T-cell (primary cell): ENCODE measurements at regions not wholly inside any gene's neighbourhood (a gene's known extent, or its start where the extent isn't known, plus 50 kb on each side); places are given as distances from the start of the nearest gene placed in this dataset.

ENCODE experiments used
- ATAC-seq, 4 experiments: fragments of 200-7000 bp in 3 of 4; fragments of 150-1000 bp in 1 of 4; cut with Tn5 transposase; replicated peaks in 1 of 4; 1 replicate in 3 of 4; 2 replicates in 1 of 4; pipeline ENCODE4 v1.10.0; 2021; ENCODE audit warnings: moderate library complexity in 3 of 4, mild to moderate bottlenecking in 2 of 4, moderate number of reproducible peaks in 1 of 4
- CTCF ChIA-PET, 2 donors: fragments of 300-600 bp; sonication (Branson Sonifier 250); formaldehyde crosslinking; loops; one replicate each; lab custom pipeline; 2022; ENCODE audit warnings: antibody characterized with exemption in 2 of 2; lab: Charles Lee
- POLR2A ChIA-PET, 2 donors: fragments of 300-600 bp; sonication (Branson Sonifier 250); formaldehyde crosslinking; loops; one replicate each; lab custom pipeline; 2022; ENCODE audit warnings: antibody characterized with exemption in 2 of 2; lab: Charles Lee
- DNase-seq, 35 experiments: peaks; one replicate each; pipeline versions ENCODE4 v3.0.0 to v3.0.0-alpha.2; 2013 to 2023
- H3K27ac ChIP-seq: one replicate; pipeline ENCODE4 v1.5.1; 2013; ENCODE audit warnings: low read length
- H3K27me3 ChIP-seq, 2 experiments: replicated peaks in 1 of 2; 1 replicate in 1 of 2; 2 replicates in 1 of 2; pipeline versions ENCODE4 v1.6.1 to v1.7.0; 2013; ENCODE audit warnings: low read length in 1 of 2, mixed read lengths in 1 of 2; ENCODE audit not compliant: control insufficient read depth in 2 of 2, insufficient read depth in 2 of 2; ENCODE audit errors: extremely low read depth in 1 of 2
- H3K36me3 ChIP-seq, 2 donors: 1 replicate in 1 of 2; 2 replicates in 1 of 2; pipeline versions ENCODE4 v1.6.1 to v1.7.0; 2013; ENCODE audit warnings: low read length in 1 of 2; ENCODE audit not compliant: control insufficient read depth in 2 of 2, insufficient read depth in 1 of 2; ENCODE audit errors: extremely low read depth in 1 of 2
- H3K4me1 ChIP-seq, 2 experiments: 1 replicate in 1 of 2; 2 replicates in 1 of 2; pipeline versions ENCODE4 v1.6.1 to v1.7.0; 2013; ENCODE audit warnings: low read length in 2 of 2, mixed read lengths in 1 of 2; ENCODE audit not compliant: insufficient read depth in 2 of 2, control insufficient read depth in 1 of 2; ENCODE audit errors: extremely low read depth in 1 of 2
- H3K4me3 ChIP-seq, 2 donors: 1 replicate in 1 of 2; 2 replicates in 1 of 2; pipeline versions ENCODE4 v1.5.1 to v1.7.0; 2013; ENCODE audit warnings: mild to moderate bottlenecking in 2 of 2, low read length in 1 of 2, moderate library complexity in 1 of 2; ENCODE audit not compliant: control insufficient read depth in 1 of 2; ENCODE audit errors: extremely low read depth in 1 of 2
- H3K9me3 ChIP-seq: 2 replicates; pipeline ENCODE4 v1.7.0; 2013
- H3K27ac Mint-ChIP-seq, 2 donors: one replicate each; pipeline ENCODE4 v1.8.0; 2020 to 2021; ENCODE audit warnings: mild to moderate bottlenecking in 2 of 2, mixed read lengths in 2 of 2
- H3K27me3 Mint-ChIP-seq, 2 donors: one replicate each; pipeline ENCODE4 v1.8.0; 2021 to 2022; ENCODE audit warnings: mixed read lengths in 2 of 2
- H3K36me3 Mint-ChIP-seq: one replicate; pipeline ENCODE4 v1.8.0; 2021; ENCODE audit warnings: mixed read lengths
- H3K4me1 Mint-ChIP-seq, 3 donors: one replicate each; pipeline ENCODE4 v1.8.0; 2020 to 2022; ENCODE audit warnings: mixed read lengths in 3 of 3, mild to moderate bottlenecking in 1 of 3
- H3K4me3 Mint-ChIP-seq, 3 donors: one replicate each; pipeline ENCODE4 v1.8.0; 2020 to 2022; ENCODE audit warnings: mild to moderate bottlenecking in 3 of 3, mixed read lengths in 3 of 3, moderate library complexity in 3 of 3
- H3K9me3 Mint-ChIP-seq, 3 donors: one replicate each; pipeline ENCODE4 v1.8.0; 2020 to 2022; ENCODE audit warnings: mixed read lengths in 3 of 3
- WGBS: methylation state at CpG from one replicate; pipeline ENCODE4 v1.1.5; 2013; ENCODE audit warnings: missing lambda C conversion rate; ENCODE audit not compliant: insufficient coverage; 5-methylcytosine and 5-hydroxymethylcytosine counted together

GRCh38 chr12:43282106-43282505 is 269.9 kb downstream of the ADAMTS20 start:
- CTCF ChIA-PET: interaction anchor here in 1 of 2 donors (0.5 kb wide), 1 partner anchor 147 kb away, joined by 3 read pairs; no protein-coding TSS in a partner anchor
- H3K27ac Mint-ChIP-seq: no peak overlapping the region

GRCh38 chr12:43281563-43281962 is 270.4 kb downstream of the ADAMTS20 start:
- Mint-ChIP-seq H3K27ac (no peak overlapping the region), H3K27me3 (no peaks in the 10 kb centered on the region), H3K4me3 (no peak overlapping the region), H3K9me3 (peaks cover under 1 to 4% (median 4%) of the 10 kb centered on the region in 3 donors), H3K4me1 (no peaks in the 10 kb centered on the region), H3K36me3 (no peaks in the 10 kb centered on the region)
- DNase-seq (no peak), ATAC-seq (no peak)
- WGBS: no CpG with 5 or more reads among the region's 3 CpGs
- Histone ChIP-seq H3K27ac (no peak overlapping the region), H3K9me3 (no peaks in the 10 kb centered on the region), H3K27me3 (no peaks in the 10 kb centered on the region), H3K4me3 (no peak overlapping the region), H3K36me3 (no peaks in the 10 kb centered on the region), H3K4me1 (no peaks in the 10 kb centered on the region)
- CTCF ChIA-PET: interaction anchor here in 1 of 2 donors (0.5 kb wide), 1 partner anchor 146 kb away, joined by 3 read pairs; no protein-coding TSS in a partner anchor
- POLR2A ChIA-PET: no interaction called here

More at GRCh38 chr12:43282106-43282505, 269.9 kb downstream of the ADAMTS20 start:
- no peaks in the 10 kb centered on the region for H3K36me3 ChIP-seq
- H3K4me1 ChIP-seq: no peaks in the 10 kb centered on the region
- no peak overlapping the region for H3K4me3 ChIP-seq
- no peak for ATAC-seq
- POLR2A ChIA-PET: no interaction called here
- H3K27me3 ChIP-seq: no peaks in the 10 kb centered on the region
- Mint-ChIP-seq H3K9me3 (peaks cover 0 to 4% (median 4%) of the 10 kb centered on the region in 3 donors), H3K4me1 (no peaks in the 10 kb centered on the region), H3K4me3 (no peak overlapping the region), H3K27me3 (no peaks in the 10 kb centered on the region), H3K36me3 (no peaks in the 10 kb centered on the region)
- no peak for DNase-seq
- no peak overlapping the region for H3K27ac ChIP-seq
- no peaks in the 10 kb centered on the region for H3K9me3 ChIP-seq

DNA sequence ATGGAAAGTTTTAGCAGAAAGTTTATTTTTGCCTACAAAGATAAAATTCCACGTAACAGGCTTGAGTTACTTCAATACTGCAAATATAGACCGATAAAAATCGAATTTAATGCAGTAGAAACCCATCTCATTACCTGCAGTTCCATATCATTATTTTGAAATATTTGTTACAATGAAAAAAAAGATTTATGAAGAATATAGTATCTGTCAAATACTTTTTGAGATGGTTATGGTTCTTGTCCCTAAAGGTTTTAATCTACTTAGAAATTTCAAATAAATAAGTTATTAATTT is 273.5 kb downstream of the ADAMTS20 start:
- no peak for ATAC-seq
- peaks cover 4% of the 10 kb centered on the region in 3 donors for H3K9me3 Mint-ChIP-seq
- no peak overlapping the region for H3K27ac Mint-ChIP-seq
- no peak overlapping the region for H3K4me3 Mint-ChIP-seq
- Histone ChIP-seq H3K36me3 (no peaks in the 10 kb centered on the region), H3K9me3 (no peaks in the 10 kb centered on the region), H3K27me3 (no peaks in the 10 kb centered on the region), H3K4me3 (no peak overlapping the region), H3K27ac (no peak overlapping the region), H3K4me1 (no peaks in the 10 kb centered on the region)
- CTCF ChIA-PET: no interaction called here
- no peaks in the 10 kb centered on the region for H3K4me1 Mint-ChIP-seq
- no CpG with 5 or more reads among the region's 3 CpGs for WGBS
- POLR2A ChIA-PET: no interaction called here
- no peaks in the 10 kb centered on the region for H3K36me3 Mint-ChIP-seq
- no peak for DNase-seq
- H3K27me3 Mint-ChIP-seq: no peaks in the 10 kb centered on the region

DNA sequence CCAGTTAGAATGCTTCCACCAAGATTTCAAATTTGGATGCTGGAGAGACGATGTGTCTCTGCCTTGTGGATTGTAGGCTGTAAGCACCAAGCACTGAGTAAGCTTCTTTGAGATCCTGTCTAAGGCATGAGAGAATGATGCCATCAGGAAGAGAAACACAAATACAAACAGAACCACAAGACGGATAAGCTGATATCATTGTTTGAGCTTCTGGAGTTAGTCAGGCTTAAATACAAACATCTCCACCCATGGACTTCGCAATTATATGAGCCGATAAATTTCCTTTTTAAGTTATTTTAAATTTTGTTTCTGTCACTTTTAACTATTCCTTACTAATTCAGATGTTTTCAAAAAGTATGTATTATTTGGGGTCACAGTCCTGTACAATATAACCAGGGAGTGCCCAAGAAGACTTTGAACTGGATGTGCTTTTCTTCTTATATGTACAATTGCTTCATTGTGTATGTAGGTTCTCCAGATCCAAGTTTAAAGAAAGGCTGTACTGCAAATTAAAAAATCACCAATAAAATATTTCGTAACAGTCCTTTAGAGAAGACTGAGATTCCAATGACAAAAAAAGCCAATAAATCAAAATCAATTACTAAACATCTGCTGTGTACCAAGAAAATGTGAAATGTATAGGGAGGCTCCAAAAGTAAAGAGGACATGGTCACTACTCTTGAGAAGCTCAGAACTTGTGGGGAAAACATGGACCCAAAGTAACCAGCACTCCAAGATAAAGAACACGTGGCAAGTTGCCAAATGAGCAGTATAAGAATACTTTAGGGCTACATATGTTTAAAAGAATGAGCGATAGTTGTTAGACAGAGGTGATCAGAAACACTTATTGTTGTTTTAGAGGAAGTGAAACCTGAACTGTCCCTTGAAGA is 274.1 kb downstream of the ADAMTS20 start:
- no CpG with 5 or more reads among the region's 7 CpGs for WGBS
- POLR2A ChIA-PET: no interaction called here

DNA sequence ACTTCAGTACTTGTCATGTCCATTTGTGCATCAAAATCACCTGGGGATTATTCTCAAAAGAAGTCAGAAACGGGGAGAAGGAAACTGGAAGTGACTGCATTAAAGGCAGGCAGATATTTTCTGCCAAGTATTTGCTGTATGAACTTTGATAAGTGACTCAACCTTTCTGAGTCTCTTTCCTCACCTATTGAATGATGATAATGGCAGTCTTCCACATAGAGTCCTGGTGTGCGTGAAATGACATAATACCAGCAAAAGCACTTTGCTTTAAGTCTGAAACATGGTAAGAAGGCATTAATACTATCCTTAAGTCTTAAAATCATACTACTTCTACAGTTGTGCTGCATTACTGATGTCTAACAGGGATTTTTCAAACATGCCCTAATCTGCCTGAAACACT is 278.5 kb downstream of the ADAMTS20 start:
- Mint-ChIP-seq H3K9me3 (peaks cover 3 to 4% (median 4%) of the 10 kb centered on the region in 3 donors), H3K4me3 (no peak overlapping the region)
- CTCF ChIA-PET: no interaction called here

More for the DNA sequence above, 274.1 kb downstream of the ADAMTS20 start:
- H3K27ac Mint-ChIP-seq: no peak overlapping the region
- Histone ChIP-seq H3K4me1 (no peaks in the 10 kb centered on the region), H3K27me3 (no peaks in the 10 kb centered on the region), H3K36me3 (no peaks in the 10 kb centered on the region), H3K9me3 (no peaks in the 10 kb centered on the region), H3K27ac (no peak overlapping the region), H3K4me3 (no peak overlapping the region)
- H3K4me1 Mint-ChIP-seq: no peaks in the 10 kb centered on the region
- H3K4me3 Mint-ChIP-seq: no peak overlapping the region
- ATAC-seq (no peak), DNase-seq (no peak)
- no peaks in the 10 kb centered on the region for H3K36me3 Mint-ChIP-seq
- H3K9me3 Mint-ChIP-seq: peaks cover 4% of the 10 kb centered on the region in 3 donors
- no peaks in the 10 kb centered on the region for H3K27me3 Mint-ChIP-seq
- CTCF ChIA-PET: no interaction called here

DNA sequence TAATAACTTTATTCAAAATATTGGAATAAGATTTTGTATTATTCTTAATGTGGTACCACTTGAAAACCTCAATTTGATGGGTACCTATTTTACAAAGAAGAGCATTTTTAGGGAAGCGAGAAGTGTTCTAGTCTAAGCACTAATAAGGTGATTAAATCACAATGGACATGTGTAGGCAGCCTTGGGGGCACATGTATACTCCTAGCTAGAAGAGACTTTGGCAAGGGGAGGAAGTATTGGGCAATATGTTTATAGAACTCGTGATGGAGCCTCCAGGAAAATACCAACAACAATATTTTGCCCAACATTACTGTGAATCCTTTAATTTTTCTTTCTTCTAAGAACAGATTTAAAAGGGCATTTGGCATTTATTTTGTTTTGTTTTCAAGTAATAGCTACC is 280.3 kb downstream of the ADAMTS20 start:
- no peak overlapping the region for H3K27ac ChIP-seq
- ChIA-PET POLR2A (no interaction called here), CTCF (no interaction called here)
- no peak for DNase-seq
- no peaks in the 10 kb centered on the region for H3K36me3 ChIP-seq
- Mint-ChIP-seq H3K4me1 (no peaks in the 10 kb centered on the region), H3K27ac (no peak overlapping the region), H3K27me3 (no peaks in the 10 kb centered on the region), H3K9me3 (peaks cover under 1 to 4% (median 3%) of the 10 kb centered on the region in 3 donors), H3K36me3 (no peaks in the 10 kb centered on the region), H3K4me3 (no peak overlapping the region)
- H3K4me1 ChIP-seq: no peaks in the 10 kb centered on the region
- H3K4me3 ChIP-seq: no peak overlapping the region
- H3K27me3 ChIP-seq: no peaks in the 10 kb centered on the region
- H3K9me3 ChIP-seq: no peaks in the 10 kb centered on the region
- 80% methylated on average over 1 of the region's 2 CpGs for WGBS
- ATAC-seq: no peak

More for the DNA sequence above, 278.5 kb downstream of the ADAMTS20 start:
- no peaks in the 10 kb centered on the region for H3K36me3 ChIP-seq
- WGBS: no CpG with 5 or more reads among the region's 2 CpGs
- H3K27ac ChIP-seq: no peak overlapping the region
- no peaks in the 10 kb centered on the region for H3K27me3 ChIP-seq
- POLR2A ChIA-PET: no interaction called here
- H3K27me3 Mint-ChIP-seq: no peaks in the 10 kb centered on the region
- no peak overlapping the region for H3K4me3 ChIP-seq
- DNase-seq: no peak
- H3K4me1 Mint-ChIP-seq: no peaks in the 10 kb centered on the region
- no peak overlapping the region for H3K27ac Mint-ChIP-seq
- no peaks in the 10 kb centered on the region for H3K4me1 ChIP-seq
- H3K36me3 Mint-ChIP-seq: no peaks in the 10 kb centered on the region
- H3K9me3 ChIP-seq: no peaks in the 10 kb centered on the region
- ATAC-seq: no peak
